ENCODE measurements at regions not wholly inside any gene's neighbourhood (a gene's known extent, or its start where the extent isn't known, plus 50 kb on each side); places are given as distances from the start of the nearest gene placed in this dataset.

GRCh38 chr20:60148885-60149284 lies 190.7 kb downstream of the CDH26 start:
- TF ChIP-seq, protein P1, sequence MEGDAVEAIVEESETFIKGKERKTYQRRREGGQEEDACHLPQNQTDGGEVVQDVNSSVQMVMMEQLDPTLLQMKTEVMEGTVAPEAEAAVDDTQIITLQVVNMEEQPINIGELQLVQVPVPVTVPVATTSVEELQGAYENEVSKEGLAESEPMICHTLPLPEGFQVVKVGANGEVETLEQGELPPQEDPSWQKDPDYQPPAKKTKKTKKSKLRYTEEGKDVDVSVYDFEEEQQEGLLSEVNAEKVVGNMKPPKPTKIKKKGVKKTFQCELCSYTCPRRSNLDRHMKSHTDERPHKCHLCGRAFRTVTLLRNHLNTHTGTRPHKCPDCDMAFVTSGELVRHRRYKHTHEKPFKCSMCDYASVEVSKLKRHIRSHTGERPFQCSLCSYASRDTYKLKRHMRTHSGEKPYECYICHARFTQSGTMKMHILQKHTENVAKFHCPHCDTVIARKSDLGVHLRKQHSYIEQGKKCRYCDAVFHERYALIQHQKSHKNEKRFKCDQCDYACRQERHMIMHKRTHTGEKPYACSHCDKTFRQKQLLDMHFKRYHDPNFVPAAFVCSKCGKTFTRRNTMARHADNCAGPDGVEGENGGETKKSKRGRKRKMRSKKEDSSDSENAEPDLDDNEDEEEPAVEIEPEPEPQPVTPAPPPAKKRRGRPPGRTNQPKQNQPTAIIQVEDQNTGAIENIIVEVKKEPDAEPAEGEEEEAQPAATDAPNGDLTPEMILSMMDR (IDR thresholded peaks at IDR 0.05; ENCODE audit: partially characterized antibody, unreplicated experiment), result no peak
- peaks cover 11% of the 10 kb centered on the region for H3K4me1 Mint-ChIP-seq (ENCODE audit: low read depth, unreplicated experiment)
- H3K4me3 Mint-ChIP-seq (ENCODE audit: unreplicated experiment), result no peak overlapping the region
- peaks cover 3% of the 10 kb centered on the region for H3K27me3 Mint-ChIP-seq (ENCODE audit: unreplicated experiment)
- peaks cover 3% of the 10 kb centered on the region for H3K36me3 Mint-ChIP-seq (ENCODE audit: unreplicated experiment)
- no peak overlapping the region for H3K27ac Mint-ChIP-seq (ENCODE audit: unreplicated experiment)
- peaks cover 2% of the 10 kb centered on the region for H3K9me3 Mint-ChIP-seq (ENCODE audit: unreplicated experiment)
- no peak for DNase-seq

- H3K9me3 Mint-ChIP-seq (ENCODE audit: unreplicated experiment), result peaks cover 2% of the 10 kb centered on the region
- no peak overlapping the region for H3K4me3 Mint-ChIP-seq (ENCODE audit: unreplicated experiment)
- DNase-seq, result no peak
- no peaks in the 10 kb centered on the region for H3K4me1 Mint-ChIP-seq (ENCODE audit: low read depth, unreplicated experiment)
- TF ChIP-seq, protein P1 (IDR thresholded peaks at IDR 0.05; ENCODE audit: partially characterized antibody, unreplicated experiment), result no peak
- no peaks in the 10 kb centered on the region for H3K27me3 Mint-ChIP-seq (ENCODE audit: unreplicated experiment)
- no peak overlapping the region for H3K27ac Mint-ChIP-seq (ENCODE audit: unreplicated experiment)
- H3K36me3 Mint-ChIP-seq (ENCODE audit: unreplicated experiment), result peaks cover 3% of the 10 kb centered on the region
Measured at GRCh38 chr20:60152792-60153191, 194.6 kb downstream of the CDH26 start.

- Mint-ChIP-seq H3K36me3 (ENCODE audit: unreplicated experiment) (peaks cover 3% of the 10 kb centered on the region), H3K27ac (ENCODE audit: unreplicated experiment) (no peak overlapping the region)
- DNase-seq, result no peak
Measured at GRCh38 chr20:60160451-60161145, 202.4 kb downstream of the CDH26 start.

DNA sequence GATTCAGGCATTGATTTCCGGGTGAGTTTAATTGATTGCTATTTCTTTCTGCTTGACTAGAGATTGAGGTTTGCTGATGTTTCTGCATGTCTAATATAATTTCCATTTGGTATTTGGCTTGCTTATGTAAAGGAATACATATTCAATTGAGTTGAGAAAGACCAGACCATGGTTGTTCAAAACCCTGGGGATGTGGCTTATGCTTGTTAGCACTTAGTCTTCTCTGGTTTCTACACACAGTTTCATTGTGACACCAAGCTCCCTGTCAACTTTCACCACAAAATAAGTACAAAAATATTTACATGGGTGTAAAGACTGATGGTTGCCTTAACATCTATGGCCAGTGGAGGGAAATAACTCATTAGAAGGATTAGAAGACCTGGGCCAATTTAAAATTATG lies 209.6 kb downstream of the CDH26 start:
- TF ChIP-seq, protein P1 (IDR thresholded peaks at IDR 0.05; ENCODE audit: partially characterized antibody, unreplicated experiment), result no peak
- Mint-ChIP-seq H3K36me3 (ENCODE audit: unreplicated experiment) (no peaks in the 10 kb centered on the region), H3K9me3 (ENCODE audit: unreplicated experiment) (no peaks in the 10 kb centered on the region), H3K4me3 (ENCODE audit: unreplicated experiment) (no peak overlapping the region), H3K4me1 (ENCODE audit: low read depth, unreplicated experiment) (no peaks in the 10 kb centered on the region), H3K27ac (ENCODE audit: unreplicated experiment) (no peak overlapping the region), H3K27me3 (ENCODE audit: unreplicated experiment) (no peaks in the 10 kb centered on the region)
- DNase-seq, result no peak

More at GRCh38 chr20:60160451-60161145, 202.4 kb downstream of the CDH26 start:
- H3K9me3 Mint-ChIP-seq (ENCODE audit: unreplicated experiment), result no peaks in the 10 kb centered on the region
- TF ChIP-seq, protein P1 (IDR thresholded peaks at IDR 0.05; ENCODE audit: partially characterized antibody, unreplicated experiment), result no peak
- no peaks in the 10 kb centered on the region for H3K4me1 Mint-ChIP-seq (ENCODE audit: low read depth, unreplicated experiment)
- no peak overlapping the region for H3K4me3 Mint-ChIP-seq (ENCODE audit: unreplicated experiment)
- H3K27me3 Mint-ChIP-seq (ENCODE audit: unreplicated experiment), result no peaks in the 10 kb centered on the region

- TF ChIP-seq, protein P1 (IDR thresholded peaks at IDR 0.05; ENCODE audit: partially characterized antibody, unreplicated experiment), result no peak
- Mint-ChIP-seq H3K36me3 (ENCODE audit: unreplicated experiment) (no peaks in the 10 kb centered on the region), H3K9me3 (ENCODE audit: unreplicated experiment) (no peaks in the 10 kb centered on the region), H3K27me3 (ENCODE audit: unreplicated experiment) (no peaks in the 10 kb centered on the region), H3K4me1 (ENCODE audit: low read depth, unreplicated experiment) (no peaks in the 10 kb centered on the region), H3K4me3 (ENCODE audit: unreplicated experiment) (no peak overlapping the region), H3K27ac (ENCODE audit: unreplicated experiment) (no peak overlapping the region)
- no peak for DNase-seq
Measured at GRCh38 chr20:60168963-60169362, 210.7 kb downstream of the CDH26 start.
